ENCODE measurements at regions not wholly inside any gene's neighbourhood (a gene's known extent, or its start where the extent isn't known, plus 50 kb on each side); places are given as distances from the start of the nearest gene placed in this dataset.

GRCh38 chr12:93185369-93185741 lies 192.4 kb upstream of the NUDT4 start:
- TF ChIP-seq CTCF (conservative IDR thresholded peaks at IDR 0.05; ENCODE audit: low read length): no peak
- no peak for TF ChIP-seq EZH2phosphoT487 (IDR thresholded peaks at IDR 0.05; ENCODE audit: borderline replicate concordance, low read depth, low read length)

Measured in OCI-LY7 (cell line).